Brain microvascular endothelial cell (primary cell): ENCODE measurements at regions not wholly inside any gene's neighbourhood (a gene's known extent, or its start where the extent isn't known, plus 50 kb on each side); places are given as distances from the start of the nearest gene placed in this dataset.
"Not testable (repeated sequence)": the region's sequence is repeated elsewhere in the genome, so short reads cannot be mapped to it uniquely, and the experiment has no call there.

Experiments used
- DNase-seq: peaks from one replicate; pipeline ENCODE4 v3.0.0-alpha.2; 2020
- H3K27ac ChIP-seq: fragments of 250-450 bp; sonication (Bioruptor Pico); 2 replicates; pipeline ENCODE4 v1.5.1; 2020; ENCODE audit warnings: mild to moderate bottlenecking, moderate library complexity
- H3K27me3 ChIP-seq: fragments of 250-450 bp; sonication (Bioruptor Pico); replicated peaks from 2 replicates; pipeline ENCODE4 v1.5.1; 2020; ENCODE audit warnings: mild to moderate bottlenecking
- H3K36me3 ChIP-seq: fragments of 250-450 bp; sonication (Bioruptor Pico); replicated peaks from 2 replicates; pipeline ENCODE4 v1.5.1; 2020; ENCODE audit warnings: mild to moderate bottlenecking
- H3K4me3 ChIP-seq: 2 replicates; pipeline ENCODE4 v1.5.1; 2011; ENCODE audit warnings: low read depth, mild to moderate bottlenecking, control low read depth, low read length, moderate library complexity
- CTCF ChIP-seq: IDR thresholded peaks from 2 replicates; pipeline ENCODE4 v1.5.1; 2011; ENCODE audit warnings: low read depth, mild to moderate bottlenecking, moderate library complexity, low read length, control low read depth, inconsistent platforms; ENCODE audit errors: missing control alignments
- in situ Hi-C: cut with HindIII; loops from 2 replicates; pipeline ENCODE4 v1.10.0; 2017; ENCODE audit warnings: low sequenced_read_pairs, low pct_ligation_motif_present

- in situ Hi-C loops = no loop called here
- TF ChIP-seq CTCF = no peak
- Histone ChIP-seq H3K27ac (no peak overlapping the region), H3K36me3 (no peaks in the 10 kb centered on the region), H3K27me3 (no peaks in the 10 kb centered on the region), H3K4me3 (no peak overlapping the region)
- DNase-seq = no peak
Measured at GRCh38 chr6:43931201-43931600, 161.2 kb downstream of the VEGFA start.

GRCh38 chr6:43930440-43931154 is 160.6 kb downstream of the VEGFA start:
- TF ChIP-seq CTCF = no peak
- no peak overlapping the region for H3K27ac ChIP-seq
- H3K36me3 ChIP-seq = no peaks in the 10 kb centered on the region
- H3K27me3 ChIP-seq = no peaks in the 10 kb centered on the region
- no peak for DNase-seq
- in situ Hi-C loops = no loop called here
- H3K4me3 ChIP-seq = no peak overlapping the region

- no peak for TF ChIP-seq CTCF
- in situ Hi-C loops = no loop called here
- no peaks in the 10 kb centered on the region for H3K36me3 ChIP-seq
- no peak overlapping the region for H3K27ac ChIP-seq
- no peak overlapping the region for H3K4me3 ChIP-seq
- no peak for DNase-seq
- H3K27me3 ChIP-seq = no peaks in the 10 kb centered on the region
Measured at GRCh38 chr6:43929511-43929910, 159.5 kb downstream of the VEGFA start.

GRCh38 chr6:43927532-43928210 is 157.7 kb downstream of the VEGFA start:
- DNase-seq = no peak
- Histone ChIP-seq H3K36me3 (no peaks in the 10 kb centered on the region), H3K27me3 (no peaks in the 10 kb centered on the region), H3K4me3 (no peak overlapping the region), H3K27ac (no peak overlapping the region)
- in situ Hi-C loops = no loop called here
- TF ChIP-seq CTCF = no peak

- no peak overlapping the region for H3K27ac ChIP-seq
- DNase-seq = peak; percentile 51
- H3K36me3 ChIP-seq = no peaks in the 10 kb centered on the region
- in situ Hi-C loops = no loop called here
- TF ChIP-seq CTCF = peak; percentile 20
- H3K4me3 ChIP-seq = no peak overlapping the region
- no peaks in the 10 kb centered on the region for H3K27me3 ChIP-seq
Measured at GRCh38 chr6:43926634-43927531, 156.9 kb downstream of the VEGFA start.

- in situ Hi-C loops, H3K36me3 ChIP-seq, H3K4me3 ChIP-seq, H3K27ac ChIP-seq, DNase-seq, H3K27me3 ChIP-seq: not testable (repeated sequence)
Measured at GRCh38 chr6:43925636-43926139, 155.7 kb downstream of the VEGFA start.
